ENCODE measurements at regions not wholly inside any gene's neighbourhood (a gene's known extent, or its start where the extent isn't known, plus 50 kb on each side); places are given as distances from the start of the nearest gene placed in this dataset.

- TF ChIP-seq CTCF (IDR thresholded peaks at IDR 0.05), result no peak
- TF ChIP-seq POLR2A (IDR thresholded peaks at IDR 0.05; ENCODE audit: low read depth), result no peak
These were observed 135.1 kb upstream of the SLC22A23 start for GRCh38 chr6:3591970-3592369.

All from esophagus muscularis mucosa (tissue), 3 donors.